HEK293T (cell line): ENCODE measurements at regions not wholly inside any gene's neighbourhood (a gene's known extent, or its start where the extent isn't known, plus 50 kb on each side); places are given as distances from the start of the nearest gene placed in this dataset.

Source experiments
- CTCF ChIA-PET: fragments of 350-600 bp; formaldehyde crosslinking; extraction: SDS; loops from one replicate; lab custom pipeline; 2021; ENCODE audit warnings: antibody characterized with exemption, inconsistent platforms; lab: Yijun Ruan, JAX
- POLR2A ChIA-PET: fragments of 350-600 bp; formaldehyde crosslinking; extraction: SDS; loops from one replicate; lab custom pipeline; 2020; ENCODE audit warnings: antibody characterized with exemption, inconsistent platforms; lab: Yijun Ruan, JAX
- DNase-seq: peaks from one replicate; pipeline ENCODE4 v3.0.0; 2012; ENCODE audit warnings: mixed read lengths; ENCODE audit errors: extremely low spot score
- ARNT ChIP-seq: fragments of 450-650 bp; IDR thresholded peaks from 2 replicates; pipeline ENCODE4 v1.6.1; 2017; ENCODE audit warnings: mild to moderate bottlenecking
- BHLHE40 ChIP-seq: fragments of 450-650 bp; IDR thresholded peaks from 2 replicates; pipeline ENCODE4 v1.6.1; 2016; ENCODE audit warnings: mild to moderate bottlenecking, moderate library complexity, borderline replicate concordance
- CTBP1 ChIP-seq: fragments of 450-650 bp; IDR thresholded peaks from 2 replicates; pipeline ENCODE4 v1.6.1; 2016; ENCODE audit warnings: borderline replicate concordance
- ELF4 ChIP-seq: fragments of 450-650 bp; IDR thresholded peaks from 2 replicates; pipeline ENCODE4 v1.6.1; 2017; ENCODE audit warnings: antibody characterized with exemption
- FOXA1 ChIP-seq: fragments of 450-650 bp; IDR thresholded peaks from 2 replicates; pipeline ENCODE4 v1.6.1; 2016; ENCODE audit warnings: mild to moderate bottlenecking
- FOXK2 ChIP-seq: fragments of 450-650 bp; IDR thresholded peaks from 2 replicates; pipeline ENCODE4 v1.6.1; 2016; ENCODE audit warnings: mild to moderate bottlenecking
- FOXM1 ChIP-seq: fragments of 450-650 bp; IDR thresholded peaks from 2 replicates; pipeline ENCODE4 v1.6.1; 2017; ENCODE audit warnings: mild to moderate bottlenecking, borderline replicate concordance
- HDGF ChIP-seq: fragments of 450-650 bp; IDR thresholded peaks from 2 replicates; pipeline ENCODE4 v1.6.1; 2017; ENCODE audit warnings: antibody characterized with exemption, borderline replicate concordance
- L3MBTL2 ChIP-seq: fragments of 450-650 bp; conservative IDR thresholded peaks from 2 replicates; pipeline ENCODE4 v1.6.1; 2016; ENCODE audit warnings: mild to moderate bottlenecking
- LEF1 ChIP-seq: fragments of 450-650 bp; IDR thresholded peaks from 2 replicates; pipeline ENCODE4 v1.6.1; 2017; ENCODE audit warnings: mild to moderate bottlenecking, borderline replicate concordance
- NFRKB ChIP-seq: fragments of 450-650 bp; IDR thresholded peaks from 2 replicates; pipeline ENCODE4 v1.6.1; 2016; ENCODE audit warnings: mild to moderate bottlenecking, moderate library complexity
- PKNOX1 ChIP-seq: fragments of 450-650 bp; IDR thresholded peaks from 2 replicates; pipeline ENCODE4 v1.6.1; 2016
- SP1 ChIP-seq: fragments of 450-650 bp; IDR thresholded peaks from 2 replicates; pipeline ENCODE4 v1.6.1; 2017
- SUZ12 ChIP-seq: fragments of 450-650 bp; IDR thresholded peaks from 2 replicates; pipeline ENCODE4 v1.6.1; 2016; ENCODE audit warnings: mild to moderate bottlenecking
- TARDBP ChIP-seq: fragments of 450-650 bp; IDR thresholded peaks from 2 replicates; pipeline ENCODE4 v1.6.1; 2016
- ZNF384 ChIP-seq: fragments of 450-650 bp; IDR thresholded peaks from 2 replicates; pipeline ENCODE4 v1.6.1; 2016

- CTCF ChIA-PET = no interaction called here
- TF ChIP-seq TARDBP (no peak), CTBP1 (no peak), L3MBTL2 (no peak), LEF1 (no peak), BHLHE40 (no peak), PKNOX1 (no peak), HDGF (no peak)
- DNase-seq = no peak
- POLR2A ChIA-PET = no interaction called here
Measured at GRCh38 chr13:59210543-59210942, 953.2 kb downstream of the DIAPH3 start.

- TF ChIP-seq ZNF384 (no peak), PKNOX1 (no peak), SUZ12 (no peak), TARDBP (no peak), NFRKB (no peak), L3MBTL2 (no peak), CTBP1 (no peak), BHLHE40 (no peak), SP1 (no peak), FOXA1 (no peak), LEF1 (no peak)
- ChIA-PET CTCF (no interaction called here), POLR2A (no interaction called here)
- DNase-seq = no peak
Measured at GRCh38 chr13:59211606-59212005, 952.1 kb downstream of the DIAPH3 start.

GRCh38 chr13:59229401-59229800, 934.3 kb downstream of the DIAPH3 start:
- POLR2A ChIA-PET = no interaction called here
- TF ChIP-seq FOXA1 = no peak
- no peak for TF ChIP-seq LEF1
- TF ChIP-seq SUZ12 = no peak
- TF ChIP-seq ELF4 = no peak
- no peak for TF ChIP-seq FOXK2
- no peak for TF ChIP-seq L3MBTL2
- no peak for TF ChIP-seq PKNOX1
- TF ChIP-seq FOXM1 = no peak
- no peak for TF ChIP-seq ARNT
- no peak for TF ChIP-seq ZNF384
- TF ChIP-seq NFRKB = no peak
- no peak for TF ChIP-seq CTBP1
- TF ChIP-seq HDGF = no peak
- TF ChIP-seq TARDBP = no peak
- TF ChIP-seq SP1 = no peak
- TF ChIP-seq BHLHE40 = no peak
- no peak for DNase-seq
- CTCF ChIA-PET = no interaction called here

GRCh38 chr13:59229861-59230260, 933.9 kb downstream of the DIAPH3 start:
- no peak for DNase-seq
- ChIA-PET POLR2A (no interaction called here), CTCF (no interaction called here)
- TF ChIP-seq ELF4 (no peak), FOXM1 (no peak), CTBP1 (no peak), FOXK2 (no peak), BHLHE40 (no peak), NFRKB (no peak), SUZ12 (no peak), TARDBP (no peak), ARNT (no peak), FOXA1 (no peak), L3MBTL2 (no peak)

- CTCF ChIA-PET = no interaction called here
- no peak for DNase-seq
- POLR2A ChIA-PET = no interaction called here
- TF ChIP-seq PKNOX1 (no peak), BHLHE40 (no peak), FOXM1 (no peak), LEF1 (no peak), ZNF384 (no peak), ARNT (no peak), ELF4 (no peak), TARDBP (no peak)
Measured at GRCh38 chr13:59230484-59231264, 933.1 kb downstream of the DIAPH3 start.
